ENCODE measurements at regions not wholly inside any gene's neighbourhood (a gene's known extent, or its start where the extent isn't known, plus 50 kb on each side); places are given as distances from the start of the nearest gene placed in this dataset.

- no peaks in the 10 kb centered on the region for H3K27me3 ChIP-seq (replicated peaks; ENCODE audit: control insufficient read depth, insufficient read depth, low read length)
- no peak for DNase-seq (ENCODE audit: extremely low read depth, insufficient read length)
- H3K4me3 ChIP-seq (replicated peaks; ENCODE audit: low read depth, low read length), result no peak overlapping the region
- no peaks in the 10 kb centered on the region for H3K36me3 ChIP-seq (ENCODE audit: control insufficient read depth, insufficient read depth, low read length)
- no peak for TF ChIP-seq CTCF (IDR thresholded peaks at IDR 0.05; ENCODE audit: insufficient read depth, low read length, poor library complexity, severe bottlenecking)
Measured at GRCh38 chr4:130922955-130923354, 1827.0 kb downstream of the C4orf33 start.

- TF ChIP-seq CTCF (IDR thresholded peaks at IDR 0.05; ENCODE audit: insufficient read depth, low read length, poor library complexity, severe bottlenecking), result no peak
- H3K27me3 ChIP-seq (replicated peaks; ENCODE audit: control insufficient read depth, insufficient read depth, low read length), result no peaks in the 10 kb centered on the region
- no peak for DNase-seq (ENCODE audit: extremely low read depth, insufficient read length)
- H3K4me3 ChIP-seq (replicated peaks; ENCODE audit: low read depth, low read length), result no peak overlapping the region
- H3K36me3 ChIP-seq (ENCODE audit: control insufficient read depth, insufficient read depth, low read length), result no peaks in the 10 kb centered on the region
Measured at GRCh38 chr4:130955520-130955919, 1859.6 kb downstream of the C4orf33 start.

GRCh38 chr4:130985371-130985770 is 1889.4 kb downstream of the C4orf33 start:
- TF ChIP-seq CTCF (IDR thresholded peaks at IDR 0.05; ENCODE audit: insufficient read depth, low read length, poor library complexity, severe bottlenecking), result no peak
- Histone ChIP-seq H3K4me3 (replicated peaks; ENCODE audit: low read depth, low read length) (no peak overlapping the region), H3K27me3 (replicated peaks; ENCODE audit: control insufficient read depth, insufficient read depth, low read length) (no peaks in the 10 kb centered on the region), H3K36me3 (ENCODE audit: control insufficient read depth, insufficient read depth, low read length) (no peaks in the 10 kb centered on the region)
- DNase-seq (ENCODE audit: extremely low read depth, insufficient read length), result no peak

- Histone ChIP-seq H3K27me3 (replicated peaks; ENCODE audit: control insufficient read depth, insufficient read depth, low read length) (no peaks in the 10 kb centered on the region), H3K36me3 (ENCODE audit: control insufficient read depth, insufficient read depth, low read length) (no peaks in the 10 kb centered on the region), H3K4me3 (replicated peaks; ENCODE audit: low read depth, low read length) (no peak overlapping the region)
- no peak for TF ChIP-seq CTCF (IDR thresholded peaks at IDR 0.05; ENCODE audit: insufficient read depth, low read length, poor library complexity, severe bottlenecking)
- DNase-seq (ENCODE audit: extremely low read depth, insufficient read length), result no peak
Measured at GRCh38 chr4:130995988-130996387, 1900.0 kb downstream of the C4orf33 start.

GRCh38 chr4:131001371-131001770 is 1905.4 kb downstream of the C4orf33 start:
- TF ChIP-seq CTCF (IDR thresholded peaks at IDR 0.05; ENCODE audit: insufficient read depth, low read length, poor library complexity, severe bottlenecking), result no peak
- H3K27me3 ChIP-seq (replicated peaks; ENCODE audit: control insufficient read depth, insufficient read depth, low read length), result no peaks in the 10 kb centered on the region
- no peaks in the 10 kb centered on the region for H3K36me3 ChIP-seq (ENCODE audit: control insufficient read depth, insufficient read depth, low read length)
- no peak overlapping the region for H3K4me3 ChIP-seq (replicated peaks; ENCODE audit: low read depth, low read length)
- DNase-seq (ENCODE audit: extremely low read depth, insufficient read length), result no peak

- Histone ChIP-seq H3K36me3 (ENCODE audit: control insufficient read depth, insufficient read depth, low read length) (no peaks in the 10 kb centered on the region), H3K27me3 (replicated peaks; ENCODE audit: control insufficient read depth, insufficient read depth, low read length) (no peaks in the 10 kb centered on the region), H3K4me3 (replicated peaks; ENCODE audit: low read depth, low read length) (no peak overlapping the region)
- no peak for TF ChIP-seq CTCF (IDR thresholded peaks at IDR 0.05; ENCODE audit: insufficient read depth, low read length, poor library complexity, severe bottlenecking)
- no peak for DNase-seq (ENCODE audit: extremely low read depth, insufficient read length)
Measured at GRCh38 chr4:131002132-131002531, 1906.2 kb downstream of the C4orf33 start.
